ENCODE measurements at regions not wholly inside any gene's neighbourhood (a gene's known extent, or its start where the extent isn't known, plus 50 kb on each side); places are given as distances from the start of the nearest gene placed in this dataset.

DNA sequence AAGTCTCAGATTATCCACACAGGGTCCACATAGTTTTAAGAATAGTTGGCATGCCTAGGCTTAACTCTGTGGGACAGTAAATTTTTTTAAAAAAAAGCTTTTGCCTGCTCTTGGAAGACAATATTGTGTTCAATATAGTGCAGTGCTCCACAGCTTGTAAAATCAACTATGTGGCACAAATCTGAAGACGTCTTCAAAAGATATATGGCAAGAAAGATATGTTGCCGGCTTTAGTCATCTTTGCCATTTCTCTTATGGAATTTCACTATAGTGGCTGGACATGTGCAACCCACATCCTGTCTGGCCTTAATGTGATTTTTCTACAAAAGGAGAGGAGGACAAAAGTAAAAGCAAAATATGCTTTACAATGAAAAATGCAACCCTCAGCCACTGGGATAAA is 90.5 kb downstream of the MGST1 start:
- TF ChIP-seq, protein P1, sequence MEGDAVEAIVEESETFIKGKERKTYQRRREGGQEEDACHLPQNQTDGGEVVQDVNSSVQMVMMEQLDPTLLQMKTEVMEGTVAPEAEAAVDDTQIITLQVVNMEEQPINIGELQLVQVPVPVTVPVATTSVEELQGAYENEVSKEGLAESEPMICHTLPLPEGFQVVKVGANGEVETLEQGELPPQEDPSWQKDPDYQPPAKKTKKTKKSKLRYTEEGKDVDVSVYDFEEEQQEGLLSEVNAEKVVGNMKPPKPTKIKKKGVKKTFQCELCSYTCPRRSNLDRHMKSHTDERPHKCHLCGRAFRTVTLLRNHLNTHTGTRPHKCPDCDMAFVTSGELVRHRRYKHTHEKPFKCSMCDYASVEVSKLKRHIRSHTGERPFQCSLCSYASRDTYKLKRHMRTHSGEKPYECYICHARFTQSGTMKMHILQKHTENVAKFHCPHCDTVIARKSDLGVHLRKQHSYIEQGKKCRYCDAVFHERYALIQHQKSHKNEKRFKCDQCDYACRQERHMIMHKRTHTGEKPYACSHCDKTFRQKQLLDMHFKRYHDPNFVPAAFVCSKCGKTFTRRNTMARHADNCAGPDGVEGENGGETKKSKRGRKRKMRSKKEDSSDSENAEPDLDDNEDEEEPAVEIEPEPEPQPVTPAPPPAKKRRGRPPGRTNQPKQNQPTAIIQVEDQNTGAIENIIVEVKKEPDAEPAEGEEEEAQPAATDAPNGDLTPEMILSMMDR (IDR thresholded peaks at IDR 0.05; ENCODE audit: low read depth, low read length) = no peak
- no peak for TF ChIP-seq EZH2phosphoT487 (IDR thresholded peaks at IDR 0.05; ENCODE audit: low read depth)
